T-helper 2 cell treated with Interferon-gamma antibody and Interleukin-4, amounts not matched to agents 5 μg/mL and 100 μg/mL, for 36 hours (primary cell): ENCODE measurements at regions not wholly inside any gene's neighbourhood (a gene's known extent, or its start where the extent isn't known, plus 50 kb on each side); places are given as distances from the start of the nearest gene placed in this dataset.

Source experiments
- DNase-seq: peaks from one replicate; pipeline ENCODE4 v3.0.0; 2021; ENCODE audit warnings: low spot score
- H3K27ac Mint-ChIP-seq: one replicate; pipeline ENCODE4 v1.8.0; 2021; ENCODE audit warnings: mild to moderate bottlenecking, mixed read lengths
- H3K27me3 Mint-ChIP-seq: one replicate; pipeline ENCODE4 v1.8.0; 2021; ENCODE audit warnings: low read depth, mixed read lengths
- H3K36me3 Mint-ChIP-seq: one replicate; pipeline ENCODE4 v1.8.0; 2021; ENCODE audit warnings: low read depth, mixed read lengths
- H3K4me1 Mint-ChIP-seq: one replicate; pipeline ENCODE4 v1.8.0; 2021; ENCODE audit warnings: low read depth, mixed read lengths
- H3K4me3 Mint-ChIP-seq: one replicate; pipeline ENCODE4 v1.8.0; 2022; ENCODE audit warnings: mild to moderate bottlenecking, moderate library complexity, mixed read lengths
- H3K9me3 Mint-ChIP-seq: one replicate; pipeline ENCODE4 v1.8.0; 2021; ENCODE audit warnings: mixed read lengths

DNA sequence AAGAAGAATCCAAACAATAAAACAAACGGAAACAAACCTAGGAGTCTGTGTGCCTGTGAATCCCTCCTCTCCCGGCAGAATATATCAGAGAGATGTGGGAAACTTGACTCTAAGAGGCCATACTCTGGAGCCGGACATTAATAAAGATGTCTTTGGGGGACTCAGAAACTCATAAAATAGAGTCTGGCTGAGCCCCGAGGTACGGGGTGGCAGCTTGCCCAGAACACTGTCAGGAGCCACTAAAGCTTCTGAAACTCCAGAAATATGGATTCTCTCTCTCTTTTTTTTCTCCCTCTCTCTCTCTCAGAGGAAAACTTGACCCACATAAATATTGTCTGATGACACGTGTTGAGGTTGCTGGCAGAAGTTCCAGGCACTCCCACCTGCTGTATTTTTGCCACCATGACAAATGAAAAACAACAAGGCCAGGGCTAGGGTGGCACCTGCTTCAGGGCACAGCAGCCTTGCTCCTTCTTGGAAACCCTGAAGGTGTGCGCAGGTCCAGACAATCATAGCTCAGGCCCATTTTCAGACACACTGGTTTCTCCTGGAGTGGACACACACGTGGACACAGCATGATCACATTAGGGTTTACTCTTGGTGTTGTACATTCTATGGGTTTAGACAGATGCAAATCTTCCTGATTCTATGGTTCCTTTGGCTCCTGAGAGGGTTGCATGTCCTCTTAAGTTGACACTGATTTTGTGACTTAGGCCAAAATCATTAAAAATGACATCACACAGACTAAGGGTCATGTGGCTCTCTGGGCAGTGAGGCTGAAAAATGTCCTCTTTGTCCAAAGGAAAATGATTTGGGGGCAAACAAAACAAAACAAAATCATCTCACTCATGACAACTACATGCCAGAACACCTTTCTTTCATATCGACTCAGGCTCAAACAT lies 282.6 kb upstream of the IRX3 start:
- Mint-ChIP-seq H3K4me3 (no peak overlapping the region), H3K27ac (no peak overlapping the region), H3K4me1 (no peaks in the 10 kb centered on the region), H3K9me3 (no peaks in the 10 kb centered on the region), H3K36me3 (no peaks in the 10 kb centered on the region), H3K27me3 (no peaks in the 10 kb centered on the region)
- no peak for DNase-seq

DNA sequence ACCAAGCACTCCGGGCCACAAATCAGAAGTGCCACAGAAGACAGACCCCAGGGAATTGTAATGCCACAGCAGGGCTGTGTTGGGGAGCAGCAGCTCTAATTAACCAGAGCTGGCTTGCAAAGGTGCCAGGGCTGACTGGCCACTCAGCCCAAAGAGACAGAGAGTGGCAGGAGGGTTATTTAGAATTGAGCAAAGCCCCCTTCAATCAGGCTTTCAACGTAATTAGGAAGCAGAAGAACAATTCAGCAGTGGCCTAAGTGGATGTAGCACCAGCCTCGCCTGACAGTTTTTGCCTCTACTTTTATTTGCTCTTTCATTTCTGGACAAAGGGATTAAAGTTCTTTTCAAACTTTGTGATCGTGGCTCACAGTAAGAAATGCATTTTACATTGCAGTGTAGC lies 278.3 kb upstream of the IRX3 start:
- Mint-ChIP-seq H3K4me1 (no peaks in the 10 kb centered on the region), H3K36me3 (no peaks in the 10 kb centered on the region)
- no peak for DNase-seq

DNA sequence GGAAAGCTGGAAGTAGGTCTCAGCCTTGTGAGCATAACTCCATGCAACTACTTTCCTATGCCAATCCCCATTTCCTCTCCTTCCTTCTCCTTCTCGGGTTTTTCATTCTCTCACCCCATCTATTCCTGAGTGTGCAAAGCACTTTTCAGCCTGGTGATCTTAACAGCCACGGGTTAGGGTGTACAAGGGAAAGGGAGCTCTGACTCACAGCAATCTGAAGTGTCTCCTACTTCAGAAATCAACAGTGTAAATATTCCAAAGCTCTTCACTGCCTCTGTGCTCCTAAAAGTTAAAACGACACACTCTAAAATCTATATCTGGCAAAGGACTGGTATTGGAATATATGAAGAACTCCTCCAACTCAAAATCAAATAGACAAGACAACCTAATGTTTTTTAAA lies 268.0 kb upstream of the IRX3 start:
- Mint-ChIP-seq H3K27me3 (no peaks in the 10 kb centered on the region), H3K4me3 (no peak overlapping the region), H3K27ac (no peak overlapping the region), H3K9me3 (no peaks in the 10 kb centered on the region), H3K36me3 (no peaks in the 10 kb centered on the region), H3K4me1 (no peaks in the 10 kb centered on the region)
- DNase-seq = no peak

More for the DNA sequence above, 278.3 kb upstream of the IRX3 start:
- Mint-ChIP-seq H3K4me3 (no peak overlapping the region), H3K9me3 (no peaks in the 10 kb centered on the region), H3K27me3 (no peaks in the 10 kb centered on the region), H3K27ac (no peak overlapping the region)

DNA sequence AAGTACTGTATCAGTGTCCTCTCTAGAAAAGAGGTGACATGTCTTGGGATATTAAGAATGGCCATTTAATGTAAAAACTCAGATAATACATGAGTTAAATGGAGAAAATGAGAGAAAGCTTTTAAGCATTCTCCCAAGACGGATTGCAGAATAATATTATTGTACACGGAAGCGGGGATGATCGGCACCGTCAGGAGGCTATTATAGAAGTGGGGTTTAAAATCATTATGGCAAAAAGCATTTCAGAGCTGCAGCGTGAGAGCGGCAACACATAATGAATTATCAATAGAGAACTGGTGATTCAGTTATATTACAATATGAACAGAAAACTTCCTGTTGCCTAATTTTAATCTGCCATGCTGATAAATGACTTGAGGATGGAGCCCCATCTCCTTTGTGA lies 261.7 kb upstream of the IRX3 start:
- Mint-ChIP-seq H3K4me1 (no peaks in the 10 kb centered on the region), H3K9me3 (no peaks in the 10 kb centered on the region), H3K36me3 (no peaks in the 10 kb centered on the region), H3K4me3 (no peak overlapping the region), H3K27me3 (no peaks in the 10 kb centered on the region), H3K27ac (no peak overlapping the region)
- no peak for DNase-seq

- Mint-ChIP-seq H3K4me3 (no peak overlapping the region), H3K4me1 (no peaks in the 10 kb centered on the region), H3K27ac (no peak overlapping the region), H3K36me3 (no peaks in the 10 kb centered on the region), H3K9me3 (no peaks in the 10 kb centered on the region), H3K27me3 (no peaks in the 10 kb centered on the region)
- no peak for DNase-seq
Measured at GRCh38 chr16:54547052-54547451, 260.5 kb upstream of the IRX3 start.

DNA sequence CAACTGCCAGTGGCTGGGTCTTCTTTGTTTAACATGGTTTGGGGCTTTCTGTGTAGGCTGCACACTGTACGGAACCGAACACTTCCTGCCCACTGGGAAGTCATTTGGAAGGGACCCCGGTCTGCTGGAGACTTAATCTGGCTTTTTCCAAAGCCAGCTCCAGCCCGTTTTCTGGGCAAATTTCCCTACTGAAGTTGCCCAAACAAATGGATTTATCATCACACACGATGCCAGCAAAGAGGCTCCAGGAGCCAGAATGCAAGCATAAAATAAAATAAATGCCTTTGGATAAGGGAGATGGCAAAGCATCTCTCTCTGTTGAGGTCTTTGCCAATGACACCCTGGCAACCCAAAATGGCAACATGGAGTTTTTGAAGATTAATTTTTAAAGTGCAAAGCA lies 259.9 kb upstream of the IRX3 start:
- no peak overlapping the region for H3K4me3 Mint-ChIP-seq
- H3K27me3 Mint-ChIP-seq = no peaks in the 10 kb centered on the region
- no peaks in the 10 kb centered on the region for H3K9me3 Mint-ChIP-seq
- no peak for DNase-seq
- H3K4me1 Mint-ChIP-seq = no peaks in the 10 kb centered on the region
- H3K27ac Mint-ChIP-seq = no peak overlapping the region
- H3K36me3 Mint-ChIP-seq = no peaks in the 10 kb centered on the region

- Mint-ChIP-seq H3K9me3 (no peaks in the 10 kb centered on the region), H3K27ac (no peak overlapping the region), H3K4me3 (no peak overlapping the region), H3K4me1 (no peaks in the 10 kb centered on the region), H3K36me3 (no peaks in the 10 kb centered on the region), H3K27me3 (no peaks in the 10 kb centered on the region)
- no peak for DNase-seq
Measured at GRCh38 chr16:54545854-54546511, 259.4 kb upstream of the IRX3 start.

- H3K4me1 Mint-ChIP-seq = no peaks in the 10 kb centered on the region
- DNase-seq = no peak
- no peaks in the 10 kb centered on the region for H3K9me3 Mint-ChIP-seq
- H3K36me3 Mint-ChIP-seq = no peaks in the 10 kb centered on the region
- no peaks in the 10 kb centered on the region for H3K27me3 Mint-ChIP-seq
- no peak overlapping the region for H3K4me3 Mint-ChIP-seq
- H3K27ac Mint-ChIP-seq = no peak overlapping the region
Measured at GRCh38 chr16:54544553-54545180, 258.1 kb upstream of the IRX3 start.

DNA sequence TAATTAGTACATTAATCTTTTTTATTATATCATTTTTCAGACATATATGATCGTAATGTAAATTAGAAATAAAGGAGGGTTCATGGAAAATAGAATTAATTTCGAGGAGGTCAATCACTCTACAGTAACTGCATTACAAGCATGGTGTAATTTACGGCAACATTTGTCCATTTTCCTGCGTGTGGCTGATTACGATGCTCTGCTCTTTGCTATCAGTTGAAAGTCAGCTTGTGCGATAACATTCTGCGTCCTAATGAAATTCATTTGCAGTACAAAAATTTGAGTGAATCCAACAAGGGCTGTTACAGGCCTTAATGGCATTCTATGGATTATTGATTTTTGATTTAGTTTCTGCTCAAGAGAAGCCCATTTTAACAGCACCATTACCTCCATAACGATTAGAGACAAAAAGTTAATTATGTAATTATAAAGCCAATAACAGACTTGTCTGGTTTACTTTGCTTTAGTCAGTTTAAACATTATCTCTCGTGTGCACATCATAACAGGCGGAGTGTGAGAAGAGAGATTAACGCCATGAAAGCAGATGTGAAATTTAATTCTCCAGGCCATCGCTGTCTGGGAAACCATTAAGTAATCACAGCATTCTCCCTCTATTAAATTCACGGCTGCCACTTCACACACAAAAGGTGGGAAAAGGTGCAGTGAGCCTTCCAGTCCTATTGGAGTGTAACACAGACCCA lies 256.4 kb upstream of the IRX3 start:
- no peaks in the 10 kb centered on the region for H3K9me3 Mint-ChIP-seq
- no peak overlapping the region for H3K27ac Mint-ChIP-seq
- no peak overlapping the region for H3K4me3 Mint-ChIP-seq
- DNase-seq = no peak
- H3K36me3 Mint-ChIP-seq = no peaks in the 10 kb centered on the region
- H3K4me1 Mint-ChIP-seq = no peaks in the 10 kb centered on the region
- no peaks in the 10 kb centered on the region for H3K27me3 Mint-ChIP-seq

- Mint-ChIP-seq H3K9me3 (no peaks in the 10 kb centered on the region), H3K4me3 (no peak overlapping the region), H3K4me1 (no peaks in the 10 kb centered on the region), H3K36me3 (no peaks in the 10 kb centered on the region), H3K27ac (no peak overlapping the region), H3K27me3 (no peaks in the 10 kb centered on the region)
- DNase-seq = no peak
Measured at GRCh38 chr16:54540525-54541180, 254.1 kb upstream of the IRX3 start.

- Mint-ChIP-seq H3K27ac (no peak overlapping the region), H3K27me3 (no peaks in the 10 kb centered on the region), H3K36me3 (no peaks in the 10 kb centered on the region), H3K4me1 (no peaks in the 10 kb centered on the region), H3K4me3 (no peak overlapping the region), H3K9me3 (peaks cover under 1% of the 10 kb centered on the region)
- DNase-seq = no peak
Measured at GRCh38 chr16:54538276-54538675, 251.7 kb upstream of the IRX3 start.

DNA sequence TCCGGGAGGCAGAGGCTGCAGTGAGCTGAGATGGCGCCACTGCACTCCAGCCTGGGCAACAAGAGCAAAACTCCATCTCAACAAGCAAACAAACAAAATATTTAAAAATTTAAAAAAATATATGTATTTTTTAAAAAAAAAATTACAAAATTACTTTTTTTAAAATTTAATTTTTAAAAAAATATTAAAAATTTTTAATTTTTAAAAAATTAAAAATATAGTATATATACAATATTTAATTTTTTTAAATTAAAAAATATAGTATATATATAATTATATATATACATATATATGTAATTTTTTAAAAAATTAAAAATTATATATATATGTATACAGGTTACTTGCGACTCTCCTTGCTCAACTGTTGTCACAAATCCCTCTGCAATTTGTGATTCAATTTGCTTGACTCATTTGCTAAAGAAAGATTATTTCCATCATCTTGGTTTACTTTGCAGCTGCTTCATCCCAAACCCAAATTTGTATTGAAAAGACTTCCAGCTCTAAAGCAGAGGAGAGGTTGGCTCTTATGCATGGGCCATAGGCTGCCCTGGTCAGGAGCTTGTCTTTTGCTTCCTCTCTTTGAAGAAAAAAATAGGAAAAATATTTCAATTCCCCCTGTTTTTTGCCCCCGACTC lies 247.4 kb upstream of the IRX3 start:
- Mint-ChIP-seq H3K27ac (no peak overlapping the region), H3K4me1 (no peaks in the 10 kb centered on the region), H3K36me3 (no peaks in the 10 kb centered on the region), H3K9me3 (peaks cover 11% of the 10 kb centered on the region), H3K27me3 (no peaks in the 10 kb centered on the region), H3K4me3 (no peak overlapping the region)
- no peak for DNase-seq

DNA sequence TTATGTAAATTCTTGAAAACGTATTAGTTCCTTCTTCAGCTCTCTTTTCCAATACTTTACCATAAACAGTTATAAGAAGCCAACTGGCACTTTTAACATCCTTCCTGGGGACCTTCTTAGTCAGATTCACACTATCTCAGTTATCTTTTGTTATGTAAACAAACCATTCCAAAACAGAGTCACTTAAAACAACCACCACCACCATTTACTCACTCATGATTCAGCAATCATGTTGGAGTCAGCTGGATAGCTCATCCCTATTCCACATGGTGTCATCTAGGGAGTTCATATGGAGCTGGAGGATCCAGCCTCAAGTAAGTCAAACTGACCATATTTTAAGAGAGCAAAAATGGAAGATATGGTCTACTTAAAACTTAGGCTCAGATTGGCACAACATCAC lies 240.3 kb upstream of the IRX3 start:
- Mint-ChIP-seq H3K4me1 (no peaks in the 10 kb centered on the region), H3K27ac (no peak overlapping the region), H3K27me3 (no peaks in the 10 kb centered on the region), H3K9me3 (peaks cover 17% of the 10 kb centered on the region), H3K4me3 (no peak overlapping the region), H3K36me3 (no peaks in the 10 kb centered on the region)
- no peak for DNase-seq
